HG02885 (cell line): ENCODE measurements at regions not wholly inside any gene's neighbourhood (a gene's known extent, or its start where the extent isn't known, plus 50 kb on each side); places are given as distances from the start of the nearest gene placed in this dataset.

Experiments
- ATAC-seq: cut with Tn5 transposase; IDR thresholded peaks from one replicate; pipeline ENCODE4 v1.9.1; 2021; ENCODE audit warnings: mild to moderate bottlenecking; ENCODE audit not compliant: unreplicated experiment, poor library complexity

DNA sequence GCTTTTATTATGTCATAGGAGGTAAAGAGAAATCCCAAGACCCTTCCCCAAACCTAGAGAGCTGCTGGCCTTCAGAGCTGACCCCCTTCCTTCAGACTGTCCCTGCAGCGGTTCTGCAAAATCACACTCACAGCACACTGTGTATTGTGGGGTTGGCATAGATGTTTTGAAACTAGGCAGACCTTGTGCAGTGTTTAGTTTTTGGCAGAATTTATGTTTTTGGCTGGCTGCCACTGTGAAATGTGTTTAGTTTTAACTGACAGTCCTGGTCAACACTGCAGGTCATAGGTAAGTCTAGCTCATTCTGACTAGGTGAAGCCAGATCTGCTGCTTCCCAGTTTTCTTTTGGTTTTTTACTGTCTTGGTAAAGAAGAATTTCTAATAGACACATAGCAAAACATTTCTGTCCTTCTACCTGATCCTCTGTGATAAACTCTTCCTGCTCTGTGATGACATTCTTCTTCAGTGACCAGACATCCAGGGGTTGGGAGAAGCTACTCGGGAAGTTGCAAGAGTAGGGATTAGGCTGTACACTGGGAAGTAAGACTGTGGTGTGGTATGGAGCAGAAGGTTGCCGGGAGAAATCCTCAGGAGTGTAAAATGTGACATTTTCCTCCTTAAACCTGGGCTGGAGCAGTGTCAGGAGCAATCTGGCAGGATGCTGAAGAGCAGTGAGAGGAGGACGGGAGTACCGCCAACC lies 209.6 kb upstream of the MCTP2 start:
- no peak for ATAC-seq

DNA sequence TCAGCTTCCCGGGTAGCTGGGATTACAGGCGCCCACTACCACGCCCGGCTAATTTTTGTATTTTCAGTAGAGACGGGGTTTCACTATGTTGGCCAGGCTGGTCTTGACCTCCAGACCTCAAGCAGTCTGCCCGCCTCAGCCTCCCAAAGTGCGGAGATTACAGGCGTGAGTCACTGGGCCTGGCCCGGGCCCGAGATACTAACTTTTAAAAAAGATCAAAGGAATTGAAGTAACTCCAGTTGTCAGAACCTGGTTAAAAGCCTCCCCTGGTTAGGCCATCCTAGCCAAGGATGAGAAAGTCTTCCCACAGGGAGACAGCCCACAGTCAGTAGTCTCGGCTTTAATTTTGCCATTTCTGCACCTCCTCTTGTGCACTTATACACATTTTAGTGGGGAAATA lies 212.3 kb upstream of the MCTP2 start:
- no peak for ATAC-seq

DNA sequence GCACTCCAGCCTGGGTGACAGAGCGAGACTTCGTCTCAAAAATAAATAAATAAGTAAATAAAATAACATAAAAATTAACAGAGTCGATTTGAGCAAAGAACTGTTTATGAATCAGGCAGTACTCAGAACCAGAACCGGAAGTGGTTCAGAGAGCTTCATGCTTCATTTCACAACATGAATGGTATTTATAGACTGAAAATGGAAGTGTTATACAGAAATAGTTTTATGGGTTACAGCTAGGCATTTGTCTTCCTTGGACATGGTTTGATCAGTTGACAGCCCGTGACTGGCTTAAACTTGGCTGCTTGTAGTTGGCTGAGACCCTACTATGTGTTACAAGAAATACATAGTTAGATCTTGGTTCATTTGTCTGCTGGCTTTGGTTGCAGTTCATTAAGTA lies 216.0 kb upstream of the MCTP2 start:
- no peak for ATAC-seq

DNA sequence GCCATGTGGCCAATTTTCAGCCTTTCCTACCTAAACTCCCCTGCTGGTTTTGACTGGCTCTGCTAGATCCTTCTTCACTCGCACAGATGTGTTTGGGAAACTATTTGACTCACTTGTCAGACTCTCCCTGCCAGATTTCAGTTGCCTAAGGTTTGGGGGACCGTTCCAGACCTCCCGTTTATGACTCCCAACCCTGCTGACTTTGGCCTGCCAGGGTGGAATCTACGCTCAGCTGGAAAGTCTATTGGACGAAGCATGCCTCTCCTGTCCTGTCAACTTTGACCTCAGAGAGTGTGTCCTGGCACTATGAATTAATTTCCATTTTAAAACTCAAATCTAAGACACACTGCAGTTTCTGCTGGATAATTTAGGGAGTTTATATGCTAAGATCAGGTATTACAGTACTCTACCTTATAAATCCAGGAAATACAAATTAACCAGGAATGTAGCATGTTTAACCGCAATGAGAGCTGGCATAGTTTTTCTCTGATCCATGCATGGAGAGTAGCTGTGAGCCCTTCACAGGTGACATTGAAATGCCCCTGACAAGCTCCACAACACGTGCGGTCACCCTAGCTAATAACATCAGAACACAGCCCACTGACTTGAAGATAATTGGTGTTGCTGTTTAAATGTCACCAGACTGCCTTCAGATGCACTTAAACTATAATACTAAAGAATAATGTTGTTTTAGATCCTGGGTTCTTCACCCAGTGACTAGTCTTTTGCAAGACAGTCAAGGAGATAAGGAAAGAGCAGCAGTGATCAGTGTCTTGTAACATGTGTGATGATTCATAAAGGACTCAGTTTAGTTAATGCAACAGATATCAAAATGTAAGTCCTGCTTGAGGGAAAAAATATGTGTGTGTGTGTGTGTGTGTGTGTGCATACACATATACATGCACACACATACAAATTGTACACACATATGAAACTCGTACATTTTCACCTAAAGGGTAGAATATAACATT lies 223.0 kb upstream of the MCTP2 start:
- ATAC-seq = no peak

DNA sequence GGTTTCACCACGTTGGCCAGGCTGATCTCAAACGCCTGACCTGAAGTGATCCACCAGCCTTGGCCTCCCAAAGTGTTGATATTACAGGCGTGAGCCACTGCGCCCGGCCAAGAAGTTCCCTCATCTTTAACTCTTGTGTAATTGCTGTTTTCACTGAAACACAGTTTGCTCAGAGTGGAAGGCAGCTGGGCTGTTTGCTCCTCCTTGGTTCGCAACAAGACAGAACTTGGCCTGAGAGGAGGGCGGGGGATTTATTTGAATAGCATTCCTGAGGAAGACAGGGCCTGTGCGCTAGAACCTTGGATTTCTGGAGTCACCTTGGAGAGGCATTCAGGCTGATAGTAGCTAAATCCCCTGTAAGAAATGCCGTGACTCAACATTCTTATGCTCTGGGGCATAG lies 226.7 kb upstream of the MCTP2 start:
- ATAC-seq = no peak

DNA sequence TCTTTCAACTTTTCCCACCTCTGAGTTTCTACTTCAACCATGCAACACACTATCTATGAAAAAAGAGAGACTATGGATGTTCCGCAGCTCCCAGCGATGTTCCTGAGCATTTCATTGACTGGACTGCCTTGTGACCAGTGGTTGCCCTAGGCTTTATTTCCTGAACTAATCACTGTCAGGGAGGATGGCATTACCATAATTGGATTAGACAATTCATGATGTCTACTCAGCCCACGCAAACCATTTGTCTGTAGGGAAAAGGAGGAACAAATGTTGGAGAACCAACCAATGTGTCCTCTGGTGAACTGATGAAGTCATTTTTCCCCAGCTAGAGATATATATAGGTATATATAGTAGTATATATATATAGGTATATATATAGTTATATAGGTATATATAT lies 229.3 kb upstream of the MCTP2 start:
- ATAC-seq = no peak

DNA sequence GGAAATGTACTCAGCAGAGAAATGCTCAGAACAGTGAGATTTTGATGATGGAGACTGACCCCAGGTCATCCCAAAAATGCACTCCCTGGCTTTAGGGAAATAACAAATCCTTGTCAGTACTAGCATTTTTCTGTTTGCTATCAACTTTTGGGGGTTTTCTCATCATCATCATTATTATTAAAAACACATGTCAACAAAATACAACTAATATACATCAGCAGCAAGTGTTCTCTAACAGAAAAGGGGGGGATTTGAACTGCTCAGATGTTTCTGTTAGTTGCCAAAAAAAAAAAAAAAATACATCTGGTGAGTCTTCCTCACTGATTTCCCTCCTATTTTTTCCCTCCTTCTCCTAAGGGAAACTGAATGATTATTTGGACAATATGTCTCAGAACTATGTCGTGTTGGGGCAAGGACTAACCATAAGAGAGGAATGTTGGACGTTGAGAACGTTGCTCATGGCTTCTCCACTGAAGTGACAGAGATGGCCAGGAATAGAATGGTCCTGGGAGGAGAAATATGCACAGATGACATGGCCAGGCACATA lies 230.0 kb upstream of the MCTP2 start:
- ATAC-seq = no peak

DNA sequence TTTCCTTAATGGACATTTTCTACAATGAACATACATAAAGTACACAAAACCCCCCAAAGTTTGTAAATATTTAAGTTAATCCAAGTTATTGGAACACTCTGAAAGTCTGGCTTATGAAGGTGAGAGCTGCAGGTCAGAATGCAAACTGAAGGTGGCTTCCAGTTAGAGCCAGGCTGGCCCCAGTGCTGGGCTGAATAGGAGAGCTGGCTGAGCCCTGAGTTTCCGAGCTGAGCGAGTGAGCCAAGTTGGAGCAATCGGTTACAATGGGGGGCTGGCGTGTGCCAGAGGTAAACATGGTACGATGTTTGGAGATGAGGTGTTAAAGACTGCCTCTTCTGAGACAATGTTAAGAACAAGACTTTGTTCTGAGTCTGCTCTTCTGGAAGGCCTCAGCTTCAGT lies 230.8 kb upstream of the MCTP2 start:
- no peak for ATAC-seq

DNA sequence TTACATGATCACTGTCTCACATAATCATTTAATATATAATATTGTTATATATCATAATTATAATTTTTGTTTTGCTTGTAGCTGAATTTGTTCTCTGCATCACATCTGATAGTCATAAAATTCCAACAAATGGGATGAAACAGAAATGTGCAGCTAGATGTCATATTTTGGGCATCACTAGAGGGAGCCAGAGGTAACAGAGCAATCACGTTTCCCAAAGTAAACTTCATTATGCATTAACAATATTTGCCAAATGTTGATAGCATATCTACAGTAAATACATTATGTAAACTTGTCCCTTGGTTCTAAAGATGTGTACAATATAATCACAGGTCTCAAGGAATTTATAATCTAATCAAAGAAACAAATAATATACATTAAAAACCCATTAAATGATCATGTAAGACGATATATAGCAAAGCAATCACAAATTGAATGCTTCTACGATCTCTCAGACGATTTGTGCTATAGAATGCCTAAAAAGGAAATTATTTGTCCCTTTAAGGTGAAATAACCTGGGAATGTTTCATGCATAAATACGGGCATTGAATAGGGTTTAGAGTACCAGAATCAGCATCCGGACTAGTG lies 234.2 kb upstream of the MCTP2 start:
- ATAC-seq = no peak

DNA sequence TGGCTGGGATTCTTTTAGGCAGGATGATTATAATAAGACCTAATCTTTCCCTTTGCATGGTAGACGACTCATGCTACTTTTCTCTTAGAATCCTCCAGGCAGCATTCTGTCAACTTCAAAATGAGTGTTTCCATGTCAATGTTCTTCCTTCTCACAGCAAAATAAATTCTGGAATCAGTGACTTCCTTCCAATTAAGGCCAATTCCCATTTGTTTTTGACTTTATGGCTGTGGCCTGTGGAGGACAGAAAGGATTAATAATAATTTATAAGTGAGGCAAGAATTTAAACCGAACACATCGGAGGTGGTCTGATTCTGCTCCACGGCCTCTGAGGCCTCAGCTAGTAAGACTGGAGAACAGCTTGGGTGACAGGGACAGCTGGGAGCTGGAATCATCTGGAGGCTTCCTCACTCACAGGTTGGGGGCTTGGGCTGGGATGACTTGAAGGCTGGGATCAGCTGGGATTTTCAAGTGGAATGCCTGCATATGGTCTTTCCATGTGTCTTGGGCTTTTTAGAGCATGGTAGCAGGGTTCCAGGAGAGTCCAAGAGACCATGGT lies 241.8 kb upstream of the MCTP2 start:
- no peak for ATAC-seq

DNA sequence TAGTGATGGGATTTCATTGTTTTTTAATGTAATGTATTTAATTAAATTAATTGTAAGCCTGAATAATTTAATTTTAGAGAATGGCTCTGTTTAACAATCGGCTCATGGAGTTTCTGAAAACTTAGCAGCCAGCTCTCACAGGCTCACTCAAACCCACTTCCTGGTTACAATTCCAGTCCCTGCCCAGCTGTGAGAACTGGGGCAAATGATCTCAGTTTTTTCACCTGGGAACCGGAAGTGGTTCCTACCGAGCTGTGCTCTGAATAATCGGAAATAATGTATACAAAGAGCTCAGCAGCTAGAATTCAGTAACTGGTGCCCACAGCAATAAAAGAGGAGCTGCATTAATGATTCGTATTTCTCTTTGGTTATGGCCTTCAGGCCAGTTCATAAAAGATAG lies 244.3 kb upstream of the MCTP2 start:
- ATAC-seq = no peak

DNA sequence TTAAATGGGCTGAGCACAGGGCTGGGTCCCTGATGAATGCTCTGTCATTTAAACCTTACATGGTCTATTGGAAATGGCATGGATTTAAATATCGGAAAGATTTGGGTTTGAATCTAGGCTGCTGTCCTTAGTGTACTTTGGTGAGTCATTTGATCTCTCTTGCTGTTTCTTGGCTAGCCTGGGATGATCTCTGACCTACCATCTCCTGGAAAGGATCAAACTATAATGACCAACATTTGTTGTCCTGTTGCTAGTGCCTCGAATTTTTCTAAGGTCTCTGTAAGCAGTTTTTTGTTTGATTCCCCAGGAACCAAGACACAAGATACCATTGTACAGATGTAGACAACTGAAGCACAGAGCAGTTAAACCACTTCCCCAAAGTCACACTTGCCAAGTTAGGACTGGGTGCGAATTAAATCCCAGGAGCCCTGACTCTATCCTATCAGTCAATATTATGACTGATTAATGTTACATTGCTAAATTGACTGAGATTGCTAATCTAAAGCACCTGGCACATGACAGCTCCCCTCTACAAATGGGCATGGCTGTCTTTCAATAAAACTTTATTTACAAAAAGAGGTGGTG lies 244.9 kb upstream of the MCTP2 start:
- no peak for ATAC-seq

DNA sequence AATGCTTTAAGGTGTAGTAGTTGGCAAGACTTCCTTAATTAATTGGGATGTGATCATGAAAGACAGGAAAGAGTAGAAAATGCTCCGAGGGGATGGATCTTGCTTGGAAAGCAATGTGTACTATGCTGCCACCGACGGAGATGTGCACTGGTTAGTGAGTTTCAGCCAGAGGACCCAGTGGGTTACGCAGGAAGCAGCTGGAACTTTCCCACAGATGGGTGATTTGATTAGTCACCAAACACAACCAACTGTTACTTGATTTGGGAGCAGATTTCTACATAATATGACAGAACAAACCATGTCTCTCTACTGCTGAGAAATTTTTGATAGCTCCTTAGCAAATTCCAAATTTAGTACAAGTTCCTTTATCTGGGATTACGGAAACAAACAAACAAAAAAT lies 245.4 kb upstream of the MCTP2 start:
- ATAC-seq = no peak

DNA sequence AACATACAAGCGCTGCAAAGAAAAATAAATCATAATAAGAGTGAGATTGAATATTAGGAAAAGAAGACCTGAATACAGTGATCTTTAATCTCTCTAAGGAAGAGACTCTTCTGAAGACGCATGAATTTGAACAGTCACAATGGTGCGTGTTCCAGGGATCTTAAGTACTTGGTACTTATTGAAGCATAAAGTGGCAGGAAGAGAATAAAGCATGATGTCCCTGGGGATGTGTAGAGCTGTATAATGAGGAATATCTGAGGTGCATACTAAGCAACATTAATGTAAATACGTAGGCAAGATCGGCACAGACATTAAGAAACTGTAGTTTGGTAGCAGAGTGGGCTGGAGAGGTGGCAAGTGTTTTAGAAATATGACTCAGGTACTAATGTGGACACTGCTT lies 246.2 kb upstream of the MCTP2 start:
- no peak for ATAC-seq

DNA sequence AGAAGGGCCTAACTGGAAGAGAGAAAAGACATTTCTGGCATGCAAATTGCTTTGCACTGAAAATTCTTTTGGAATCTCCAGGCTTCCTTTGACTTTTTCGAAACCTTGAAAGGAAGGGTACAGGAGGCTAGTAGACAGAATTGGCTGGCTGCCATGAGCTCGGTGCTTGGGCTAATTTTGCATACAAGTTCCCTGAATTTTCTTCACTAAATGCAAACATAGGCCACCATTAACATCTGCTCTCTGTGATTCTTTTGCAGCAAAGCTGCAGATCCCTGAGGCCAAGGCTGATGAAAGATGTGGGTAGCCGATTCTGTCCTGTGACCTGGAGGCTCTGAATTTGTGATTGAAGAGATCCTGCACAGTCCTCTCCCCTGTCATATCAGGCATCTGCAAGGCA lies 247.8 kb upstream of the MCTP2 start:
- no peak for ATAC-seq

DNA sequence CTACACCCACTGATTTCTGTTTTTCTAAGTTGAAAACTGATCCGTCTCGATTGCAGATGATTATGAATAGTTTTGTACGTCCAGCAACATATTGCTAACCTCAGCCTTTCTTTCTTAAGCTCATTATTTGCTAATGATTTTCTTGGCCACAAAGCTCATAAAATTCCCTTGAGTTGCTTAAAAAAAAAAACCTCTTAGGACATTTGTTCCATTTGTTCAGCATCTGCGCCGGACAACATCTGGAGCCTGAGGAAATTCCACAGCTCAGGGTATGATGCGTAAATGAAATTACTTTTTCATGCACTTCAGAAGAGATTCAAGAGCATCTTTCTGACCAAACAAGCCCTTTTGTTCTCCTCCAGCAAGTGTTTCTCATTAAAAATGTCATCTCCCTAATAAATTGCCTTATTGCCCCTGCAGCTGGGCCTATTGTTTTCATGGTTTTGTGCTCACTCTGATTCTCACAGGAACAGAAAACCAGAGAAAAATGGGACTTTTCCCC lies 249.1 kb upstream of the MCTP2 start:
- no peak for ATAC-seq

DNA sequence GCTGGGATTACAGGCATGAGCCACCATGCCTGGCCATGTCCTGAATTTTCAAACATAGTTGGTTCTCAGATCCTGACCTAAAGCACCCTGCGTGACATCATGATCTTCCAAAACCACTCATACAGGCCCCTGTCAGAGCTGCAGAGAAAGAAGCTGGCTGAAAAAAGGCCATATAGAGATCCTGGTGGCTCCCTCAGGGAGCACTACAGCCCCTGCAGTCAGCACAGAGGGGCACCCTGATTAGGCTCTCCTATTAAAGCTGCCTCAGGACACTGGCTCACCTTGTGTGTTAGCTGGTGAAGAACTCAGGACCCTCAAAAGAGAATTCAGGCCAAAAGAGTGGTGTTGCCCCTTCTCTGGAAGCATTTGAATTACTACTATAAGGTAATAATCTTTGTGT lies 249.7 kb upstream of the MCTP2 start:
- no peak for ATAC-seq

DNA sequence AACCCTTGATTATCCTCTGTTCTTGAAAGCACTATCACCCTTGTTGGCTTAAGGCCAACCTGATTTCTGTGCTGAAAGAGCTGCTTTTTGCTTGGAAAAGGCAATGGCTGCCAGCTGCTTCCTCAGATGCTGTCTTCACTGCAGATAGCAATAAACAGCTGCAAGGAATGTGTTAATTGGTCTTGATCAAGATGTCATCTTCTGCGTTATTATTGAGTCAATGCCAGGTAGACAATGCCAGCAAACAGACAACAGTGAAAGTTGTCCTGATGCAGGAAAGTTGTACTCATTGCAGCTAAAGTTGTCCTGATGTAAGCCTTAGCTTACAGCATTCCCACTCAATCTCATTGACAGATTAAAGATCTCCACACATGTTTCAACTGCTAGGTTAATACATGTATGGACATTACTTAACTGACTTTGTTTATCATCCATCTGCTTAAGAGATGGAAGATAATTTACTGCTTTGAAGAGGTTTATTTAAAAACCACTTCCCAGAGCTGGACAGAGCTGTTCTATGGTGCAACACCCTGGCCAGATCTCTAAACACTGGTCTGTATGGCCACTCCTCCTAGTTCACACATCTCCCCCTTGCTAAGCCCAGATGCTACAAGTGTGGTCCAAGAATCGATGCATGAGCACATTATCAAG lies 251.0 kb upstream of the MCTP2 start:
- ATAC-seq = no peak

DNA sequence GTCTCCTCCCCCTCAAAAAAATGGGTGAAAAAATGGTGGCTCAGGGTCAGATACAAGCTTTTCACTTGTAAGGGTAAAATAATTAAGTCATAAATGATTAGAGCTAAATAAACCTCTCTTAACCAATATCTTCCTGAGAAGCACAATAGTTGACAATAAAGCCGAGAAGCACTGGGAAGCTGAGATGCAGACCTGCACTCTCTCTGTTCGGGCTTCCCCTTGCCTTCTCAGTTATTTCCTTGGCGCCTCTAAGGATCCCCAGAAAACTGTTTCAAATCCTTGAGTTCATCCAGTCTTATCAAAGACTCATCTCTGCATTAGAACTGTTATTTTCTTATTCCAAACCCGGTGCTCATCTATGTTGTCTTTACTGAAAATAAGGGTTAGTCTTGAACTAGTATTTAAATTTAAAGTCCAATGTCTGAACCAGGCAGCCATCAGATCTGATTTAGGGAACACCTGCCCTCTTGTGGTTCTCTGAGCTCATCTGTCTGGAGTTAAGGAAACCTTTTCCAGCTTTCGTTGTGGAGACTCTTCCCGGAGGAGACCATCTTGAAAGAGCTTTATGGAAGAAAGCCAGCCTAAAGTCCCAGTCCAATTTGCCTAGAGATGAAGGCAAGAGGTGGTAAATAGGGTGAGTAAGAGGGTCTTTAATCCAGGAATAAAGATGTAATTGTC lies 256.4 kb upstream of the MCTP2 start:
- ATAC-seq = no peak
